GM12878 (cell line): ENCODE measurements at regions not wholly inside any gene's neighbourhood (a gene's known extent, or its start where the extent isn't known, plus 50 kb on each side); places are given as distances from the start of the nearest gene placed in this dataset.

Experiments
- ATAC-seq: fragments of 200-7000 bp; cut with Tn5 transposase; 3 replicates; pipeline ENCODE4 v1.9.1; 2020; ENCODE audit warnings: mild to moderate bottlenecking, moderate library complexity
- BruUV-seq: library from RNA; stranded (reverse); fragments of 400-500 nt; replicated peaks from 2 replicates; lab custom pipeline; 2021; lab: Mats Ljungman, UMichigan
- CTCF ChIA-PET: fragments of 300-600 bp; sonication (Branson Sonifier 250); formaldehyde crosslinking; extraction: SDS; loops from one replicate; lab custom pipeline; 2021; ENCODE audit warnings: inconsistent platforms; lab: Yijun Ruan, JAX
- POLR2A ChIA-PET: fragments of 350-600 bp; formaldehyde crosslinking; extraction: SDS; loops from one replicate; lab custom pipeline; 2021; ENCODE audit warnings: inconsistent platforms; lab: Charles Lee
- RAD21 ChIA-PET: fragments of 300-600 bp; sonication (Branson Sonifier 250); formaldehyde crosslinking; loops from one replicate; lab custom pipeline; 2023; ENCODE audit warnings: antibody characterized with exemption; ENCODE audit not compliant: unreplicated experiment; lab: Charles Lee
- SMC1A ChIA-PET: fragments of 300-600 bp; sonication (Branson Sonifier 250); formaldehyde crosslinking; loops from one replicate; lab custom pipeline; 2023; ENCODE audit not compliant: unreplicated experiment, uncharacterized antibody; lab: Charles Lee
- DNase-seq: peaks from one replicate; pipeline ENCODE4 v3.0.0-alpha.2; 2011; ENCODE audit warnings: low read depth, low spot score
- FAIRE-seq: peaks from 3 replicates; lab custom pipeline; 2011; peaks lifted over from hg19 to GRCh38; lab: Jason Lieb, UNC
- H2AFZ ChIP-seq: 2 replicates; pipeline ENCODE4 v1.6.0; 2011; ENCODE audit warnings: low read depth, low read length, control low read depth; ENCODE audit not compliant: control insufficient read depth
- H3K27ac ChIP-seq: 2 replicates; pipeline ENCODE4 v1.5.1; 2011; ENCODE audit warnings: control low read depth; ENCODE audit not compliant: control insufficient read depth, insufficient read depth
- H3K27me3 ChIP-seq, 2 experiments: replicated peaks in 1 of 2; 2 replicates each; pipeline versions ENCODE4 v1.6.0 to v1.6.1; 2011; ENCODE audit warnings: low read length in 1 of 2; ENCODE audit not compliant: control insufficient read depth in 2 of 2, insufficient read depth in 2 of 2
- H3K36me3 ChIP-seq, 2 experiments: 2 replicates each; pipeline ENCODE4 v1.5.1; 2011; ENCODE audit warnings: low read length in 1 of 2; ENCODE audit not compliant: control insufficient read depth in 2 of 2, insufficient read depth in 2 of 2
- H3K4me1 ChIP-seq: 2 replicates; pipeline ENCODE4 v1.6.1; 2011; ENCODE audit warnings: mild to moderate bottlenecking, low read length, moderate library complexity, mixed read lengths; ENCODE audit not compliant: control insufficient read depth, insufficient read depth
- H3K4me2 ChIP-seq: 2 replicates; pipeline ENCODE4 v1.6.0; 2011; ENCODE audit warnings: control low read depth; ENCODE audit not compliant: control insufficient read depth, insufficient read depth
- H3K4me3 ChIP-seq: fragments of 200-600 bp; sonication (generic); 2 replicates; pipeline ENCODE4 v1.5.1; 2016
- H3K79me2 ChIP-seq: 2 replicates; pipeline ENCODE4 v1.6.0; 2011; ENCODE audit warnings: low read length; ENCODE audit not compliant: control insufficient read depth, insufficient read depth
- H3K9ac ChIP-seq: 2 replicates; pipeline ENCODE4 v1.8.0; 2011; ENCODE audit warnings: low read length, control low read depth, mixed read lengths; ENCODE audit not compliant: control insufficient read depth, insufficient read depth
- H3K9me3 ChIP-seq: replicated peaks from 3 replicates; pipeline ENCODE4 v1.5.1; 2011; ENCODE audit warnings: mild to moderate bottlenecking, low read length; ENCODE audit not compliant: control insufficient read depth, insufficient read depth
- H4K20me1 ChIP-seq: 2 replicates; pipeline ENCODE4 v1.6.0; 2011; ENCODE audit not compliant: control insufficient read depth, insufficient read depth
- GABPA ChIP-seq: IDR thresholded peaks from 2 replicates; pipeline ENCODE4 v1.6.1; 2014; ENCODE audit warnings: antibody characterized with exemption, low read depth, mild to moderate bottlenecking, inconsistent platforms
- MTA3 ChIP-seq: IDR thresholded peaks from 2 replicates; pipeline ENCODE4 v1.6.1; 2012; ENCODE audit warnings: low read length, inconsistent platforms, borderline replicate concordance
- NRF1 ChIP-seq: conservative IDR thresholded peaks from 2 replicates; pipeline ENCODE4 v1.6.1; 2011; ENCODE audit warnings: mild to moderate bottlenecking, low read depth, low read length, improper control_type of control experiment
- RAD51 ChIP-seq: fragments of 450-650 bp; IDR thresholded peaks from 2 replicates; pipeline ENCODE4 v1.6.1; 2016; ENCODE audit warnings: moderate library complexity, mild to moderate bottlenecking, inconsistent platforms
- SUPT20H ChIP-seq: IDR thresholded peaks from 2 replicates; pipeline ENCODE4 v1.6.1; 2011; ENCODE audit warnings: low read depth, mild to moderate bottlenecking, low read length, moderate library complexity, borderline replicate concordance; ENCODE audit not compliant: control insufficient read depth
- WGBS: methylation state at CpG from one replicate; pipeline ENCODE4 v1.1.6; 2016; ENCODE audit warnings: low lambda C conversion rate; ENCODE audit not compliant: insufficient replicate concordance, insufficient coverage; ENCODE audit errors: missing lambda C conversion rate; 5-methylcytosine and 5-hydroxymethylcytosine counted together
- in situ Hi-C: fragments of 300-500 bp; cut with MboI; formaldehyde crosslinking; loops from 9 replicates; pipeline ENCODE4 v1.14.3; 2018; ENCODE audit warnings: mixed read lengths
- intact Hi-C: fragments of 100-400 bp; cut with micrococcal nuclease; formaldehyde crosslinking; loops from one replicate; pipeline ENCODE4 v1.14.2; 2022; ENCODE audit not compliant: unreplicated experiment
- TF ChIP-seq, protein P1 (sequence below): fragments of 450-650 bp; IDR thresholded peaks from 2 replicates; pipeline ENCODE4 v1.6.1; 2016; ENCODE audit warnings: mild to moderate bottlenecking
- TF ChIP-seq, protein P2 (sequence below): IDR thresholded peaks from 2 replicates; pipeline ENCODE4 v1.6.1; 2012; ENCODE audit warnings: low read depth, low read length, improper control_type of control experiment
- TF ChIP-seq, protein P3 (sequence below): fragments of 450-650 bp; formaldehyde crosslinking; IDR thresholded peaks from 2 replicates; pipeline ENCODE4 v1.5.0; 2022; ENCODE audit warnings: mild to moderate bottlenecking, missing genetic modification characterization

DNA sequence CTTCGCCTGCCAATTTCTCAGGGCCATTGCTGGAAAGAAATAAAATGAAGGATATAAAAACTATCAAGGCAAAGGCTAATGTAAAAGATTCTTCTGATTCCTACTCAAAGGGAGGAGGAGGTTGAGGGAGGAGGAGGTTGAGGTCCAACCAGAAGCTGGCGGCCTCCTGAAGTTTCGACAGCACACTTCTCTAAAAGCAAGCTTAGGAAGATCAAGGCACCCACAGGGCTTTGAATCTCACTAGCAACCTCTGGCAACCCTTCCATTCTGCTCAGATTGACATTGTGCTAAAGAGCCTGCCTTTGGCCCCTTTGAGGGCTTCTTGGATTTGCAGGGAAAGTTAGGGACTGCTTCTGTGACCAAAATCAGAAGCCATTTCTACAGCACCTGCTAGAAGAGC lies 81.5 kb upstream of the TNRC6C start:
- TF ChIP-seq GABPA (no peak), SUPT20H (no peak), NRF1 (no peak), RAD51 (no peak), MTA3 (no peak)
- TF ChIP-seq, protein P1, sequence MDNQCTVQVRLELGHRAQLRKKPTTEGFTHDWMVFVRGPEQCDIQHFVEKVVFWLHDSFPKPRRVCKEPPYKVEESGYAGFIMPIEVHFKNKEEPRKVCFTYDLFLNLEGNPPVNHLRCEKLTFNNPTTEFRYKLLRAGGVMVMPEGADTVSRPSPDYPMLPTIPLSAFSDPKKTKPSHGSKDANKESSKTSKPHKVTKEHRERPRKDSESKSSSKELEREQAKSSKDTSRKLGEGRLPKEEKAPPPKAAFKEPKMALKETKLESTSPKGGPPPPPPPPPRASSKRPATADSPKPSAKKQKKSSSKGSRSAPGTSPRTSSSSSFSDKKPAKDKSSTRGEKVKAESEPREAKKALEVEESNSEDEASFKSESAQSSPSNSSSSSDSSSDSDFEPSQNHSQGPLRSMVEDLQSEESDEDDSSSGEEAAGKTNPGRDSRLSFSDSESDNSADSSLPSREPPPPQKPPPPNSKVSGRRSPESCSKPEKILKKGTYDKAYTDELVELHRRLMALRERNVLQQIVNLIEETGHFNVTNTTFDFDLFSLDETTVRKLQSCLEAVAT = no peak
- TF ChIP-seq, protein P2, sequence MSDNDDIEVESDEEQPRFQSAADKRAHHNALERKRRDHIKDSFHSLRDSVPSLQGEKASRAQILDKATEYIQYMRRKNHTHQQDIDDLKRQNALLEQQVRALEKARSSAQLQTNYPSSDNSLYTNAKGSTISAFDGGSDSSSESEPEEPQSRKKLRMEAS = no peak
- TF ChIP-seq, protein P3, sequence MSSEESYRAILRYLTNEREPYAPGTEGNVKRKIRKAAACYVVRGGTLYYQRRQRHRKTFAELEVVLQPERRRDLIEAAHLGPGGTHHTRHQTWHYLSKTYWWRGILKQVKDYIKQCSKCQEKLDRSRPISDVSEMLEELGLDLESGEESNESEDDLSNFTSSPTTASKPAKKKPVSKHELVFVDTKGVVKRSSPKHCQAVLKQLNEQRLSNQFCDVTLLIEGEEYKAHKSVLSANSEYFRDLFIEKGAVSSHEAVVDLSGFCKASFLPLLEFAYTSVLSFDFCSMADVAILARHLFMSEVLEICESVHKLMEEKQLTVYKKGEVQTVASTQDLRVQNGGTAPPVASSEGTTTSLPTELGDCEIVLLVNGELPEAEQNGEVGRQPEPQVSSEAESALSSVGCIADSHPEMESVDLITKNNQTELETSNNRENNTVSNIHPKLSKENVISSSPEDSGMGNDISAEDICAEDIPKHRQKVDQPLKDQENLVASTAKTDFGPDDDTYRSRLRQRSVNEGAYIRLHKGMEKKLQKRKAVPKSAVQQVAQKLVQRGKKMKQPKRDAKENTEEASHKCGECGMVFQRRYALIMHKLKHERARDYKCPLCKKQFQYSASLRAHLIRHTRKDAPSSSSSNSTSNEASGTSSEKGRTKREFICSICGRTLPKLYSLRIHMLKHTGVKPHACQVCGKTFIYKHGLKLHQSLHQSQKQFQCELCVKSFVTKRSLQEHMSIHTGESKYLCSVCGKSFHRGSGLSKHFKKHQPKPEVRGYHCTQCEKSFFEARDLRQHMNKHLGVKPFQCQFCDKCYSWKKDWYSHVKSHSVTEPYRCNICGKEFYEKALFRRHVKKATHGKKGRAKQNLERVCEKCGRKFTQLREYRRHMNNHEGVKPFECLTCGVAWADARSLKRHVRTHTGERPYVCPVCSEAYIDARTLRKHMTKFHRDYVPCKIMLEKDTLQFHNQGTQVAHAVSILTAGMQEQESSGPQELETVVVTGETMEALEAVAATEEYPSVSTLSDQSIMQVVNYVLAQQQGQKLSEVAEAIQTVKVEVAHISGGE (CRISPR knock-in tag) = no peak
- no TSS peak for BruUV-seq
- no peaks in the 10 kb centered on the region; the same call in 1 of the 2 replicates for H4K20me1 ChIP-seq
- WGBS = 85% methylated on average over 3 of the region's 3 CpGs
- no peak overlapping the region for H3K9ac ChIP-seq
- intact Hi-C loops = no loop called here
- ATAC-seq = no peak
- H2AFZ ChIP-seq = no peak overlapping the region
- peaks cover 10% of the 10 kb centered on the region for H3K4me1 ChIP-seq
- in situ Hi-C loops = no loop called here
- H3K36me3 ChIP-seq = no peaks in the 10 kb centered on the region
- H3K27me3 ChIP-seq = peaks cover 0 to 4% of the 10 kb centered on the region in 2 experiments; a peak in 1 of 4 replicates
- H3K79me2 ChIP-seq = no peaks in the 10 kb centered on the region
- H3K9me3 ChIP-seq = peaks cover 21% of the 10 kb centered on the region
- POLR2A ChIA-PET = no interaction called here
- H3K4me2 ChIP-seq = no peak overlapping the region
- SMC1A ChIA-PET = interaction anchor here (1.6 kb wide), 1 partner anchor 10 kb away, joined by 6 read pairs; no protein-coding TSS in a partner anchor
- no peak for FAIRE-seq
- no peak overlapping the region for H3K27ac ChIP-seq
- CTCF ChIA-PET = no interaction called here
- RAD21 ChIA-PET = no interaction called here
- no peak for DNase-seq
- H3K4me3 ChIP-seq = no peak overlapping the region
